OCI-LY7 (cell line): ENCODE measurements at regions not wholly inside any gene's neighbourhood (a gene's known extent, or its start where the extent isn't known, plus 50 kb on each side); places are given as distances from the start of the nearest gene placed in this dataset.

Source experiments
- BruUV-seq: library from RNA; stranded (reverse); fragments of 400-500 nt; replicated peaks from 2 replicates; lab custom pipeline; 2021; lab: Mats Ljungman, UMichigan
- CTCF ChIA-PET: fragments of 300-600 bp; sonication (Branson Sonifier 250); formaldehyde crosslinking; loops from one replicate; lab custom pipeline; 2022; ENCODE audit warnings: antibody characterized with exemption; ENCODE audit not compliant: unreplicated experiment; lab: Charles Lee
- POLR2A ChIA-PET: fragments of 300-600 bp; sonication (Branson Sonifier 250); formaldehyde crosslinking; loops from one replicate; lab custom pipeline; 2022; ENCODE audit warnings: antibody characterized with exemption; lab: Charles Lee
- DNase-seq: peaks from one replicate; pipeline ENCODE4 v3.0.0-alpha.2; 2015; ENCODE audit warnings: low spot score
- H2AFZ ChIP-seq: fragments of 200-600 bp; sonication (generic), shearing (Covaris generic); 2 replicates; pipeline ENCODE4 v1.6.1; 2014; ENCODE audit warnings: mild to moderate bottlenecking, antibody characterized with exemption, low read length, moderate library complexity
- H3K27ac ChIP-seq: fragments of 200-600 bp; sonication (generic); 2 replicates; pipeline ENCODE4 v1.5.1; 2014; ENCODE audit warnings: mixed run types, low read depth, mild to moderate bottlenecking, moderate library complexity, low read length, inconsistent platforms; ENCODE audit not compliant: poor library complexity, severe bottlenecking
- H3K36me3 ChIP-seq: fragments of 200-600 bp; sonication (generic); 2 replicates; pipeline ENCODE4 v1.6.1; 2014; ENCODE audit warnings: mild to moderate bottlenecking, antibody characterized with exemption, low read length, moderate library complexity, mixed read lengths; ENCODE audit not compliant: insufficient read depth
- H3K4me1 ChIP-seq: fragments of 200-600 bp; sonication (generic); 2 replicates; pipeline ENCODE4 v1.5.1; 2014; ENCODE audit warnings: mild to moderate bottlenecking, low read length; ENCODE audit not compliant: insufficient read depth, poor library complexity, severe bottlenecking
- H3K4me2 ChIP-seq: fragments of 200-600 bp; sonication (generic); 2 replicates; pipeline ENCODE4 v1.6.1; 2014; ENCODE audit warnings: mild to moderate bottlenecking, low read length
- H3K4me3 ChIP-seq: fragments of 200-600 bp; sonication (generic); 2 replicates; pipeline ENCODE4 v1.5.1; 2014; ENCODE audit warnings: mild to moderate bottlenecking, low read depth, low read length; ENCODE audit not compliant: poor library complexity, severe bottlenecking
- H3K79me2 ChIP-seq: fragments of 200-600 bp; sonication (generic); 2 replicates; pipeline ENCODE4 v1.6.1; 2016; ENCODE audit warnings: low read depth, mild to moderate bottlenecking, low read length, moderate library complexity, mixed read lengths; ENCODE audit not compliant: insufficient read depth
- H3K9me2 ChIP-seq: fragments of 200-600 bp; sonication (generic); 2 replicates; pipeline ENCODE4 v1.6.1; 2016; ENCODE audit warnings: mild to moderate bottlenecking, low read length, mixed read lengths; ENCODE audit not compliant: insufficient read depth
- H3K9me3 ChIP-seq: fragments of 200-600 bp; sonication (generic); 2 replicates; pipeline ENCODE4 v1.6.1; 2014; ENCODE audit warnings: mild to moderate bottlenecking, mixed run types, low read length, mixed read lengths
- H4K20me1 ChIP-seq: fragments of 200-600 bp; sonication (generic); 2 replicates; pipeline ENCODE4 v1.6.1; 2014; ENCODE audit warnings: mild to moderate bottlenecking, antibody characterized with exemption, low read length, moderate library complexity, mixed read lengths; ENCODE audit not compliant: insufficient read depth
- EZH2phosphoT487 ChIP-seq: fragments of 200-600 bp; sonication (generic); IDR thresholded peaks from 2 replicates; pipeline ENCODE4 v1.6.1; 2018; ENCODE audit warnings: low read depth, borderline replicate concordance, mild to moderate bottlenecking, mixed run types, antibody characterized with exemption, low read length, moderate library complexity, mixed read lengths
- intact Hi-C: fragments of 100-400 bp; cut with micrococcal nuclease; formaldehyde crosslinking; loops from one replicate; pipeline ENCODE4 v1.10.0; 2022; ENCODE audit not compliant: unreplicated experiment
- TF ChIP-seq, protein P1 (sequence below): fragments of 200-600 bp; sonication (generic); conservative IDR thresholded peaks from 2 replicates; pipeline ENCODE4 v1.5.1; 2014; ENCODE audit warnings: mild to moderate bottlenecking, antibody characterized with exemption, low read length, moderate library complexity, mixed read lengths

DNA sequence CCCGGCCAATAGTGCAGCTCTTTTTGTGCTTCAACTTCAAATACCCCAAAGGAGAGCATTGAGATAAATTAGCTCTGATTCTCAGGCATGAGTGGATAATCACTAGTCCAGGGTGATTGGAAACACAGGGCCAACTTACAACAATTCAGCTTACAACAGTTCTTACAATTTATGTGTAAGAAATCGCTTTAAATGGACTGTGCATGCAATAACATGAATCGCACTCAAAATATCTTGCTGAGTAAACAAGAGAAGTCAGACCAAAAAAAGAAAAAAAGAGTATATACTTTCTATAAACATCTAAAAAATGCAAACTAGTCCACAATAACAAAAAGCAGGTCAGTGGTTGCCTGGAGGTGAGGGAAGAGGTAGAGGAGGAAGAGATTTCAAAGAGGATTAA is 150.6 kb upstream of the EDIL3 start:
- Histone ChIP-seq H3K36me3 (no peaks in the 10 kb centered on the region), H2AFZ (no peak overlapping the region), H3K4me3 (no peak overlapping the region), H3K79me2 (no peaks in the 10 kb centered on the region), H3K9me2 (no peaks in the 10 kb centered on the region), H3K4me1 (no peaks in the 10 kb centered on the region), H3K4me2 (no peak overlapping the region), H3K27ac (no peak overlapping the region), H3K9me3 (no peaks in the 10 kb centered on the region), H4K20me1 (no peaks in the 10 kb centered on the region)
- POLR2A ChIA-PET, result interaction anchor here (0.6 to 0.8 kb wide), 2 partner anchors 16 to 126 kb away, joined by 3 read pairs; no protein-coding TSS in a partner anchor
- CTCF ChIA-PET, result no interaction called here
- DNase-seq, result no peak
- TF ChIP-seq, protein P1, sequence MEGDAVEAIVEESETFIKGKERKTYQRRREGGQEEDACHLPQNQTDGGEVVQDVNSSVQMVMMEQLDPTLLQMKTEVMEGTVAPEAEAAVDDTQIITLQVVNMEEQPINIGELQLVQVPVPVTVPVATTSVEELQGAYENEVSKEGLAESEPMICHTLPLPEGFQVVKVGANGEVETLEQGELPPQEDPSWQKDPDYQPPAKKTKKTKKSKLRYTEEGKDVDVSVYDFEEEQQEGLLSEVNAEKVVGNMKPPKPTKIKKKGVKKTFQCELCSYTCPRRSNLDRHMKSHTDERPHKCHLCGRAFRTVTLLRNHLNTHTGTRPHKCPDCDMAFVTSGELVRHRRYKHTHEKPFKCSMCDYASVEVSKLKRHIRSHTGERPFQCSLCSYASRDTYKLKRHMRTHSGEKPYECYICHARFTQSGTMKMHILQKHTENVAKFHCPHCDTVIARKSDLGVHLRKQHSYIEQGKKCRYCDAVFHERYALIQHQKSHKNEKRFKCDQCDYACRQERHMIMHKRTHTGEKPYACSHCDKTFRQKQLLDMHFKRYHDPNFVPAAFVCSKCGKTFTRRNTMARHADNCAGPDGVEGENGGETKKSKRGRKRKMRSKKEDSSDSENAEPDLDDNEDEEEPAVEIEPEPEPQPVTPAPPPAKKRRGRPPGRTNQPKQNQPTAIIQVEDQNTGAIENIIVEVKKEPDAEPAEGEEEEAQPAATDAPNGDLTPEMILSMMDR, result no peak
- TF ChIP-seq EZH2phosphoT487, result no peak
- no TSS peak for BruUV-seq
- intact Hi-C loops, result no loop called here

DNA sequence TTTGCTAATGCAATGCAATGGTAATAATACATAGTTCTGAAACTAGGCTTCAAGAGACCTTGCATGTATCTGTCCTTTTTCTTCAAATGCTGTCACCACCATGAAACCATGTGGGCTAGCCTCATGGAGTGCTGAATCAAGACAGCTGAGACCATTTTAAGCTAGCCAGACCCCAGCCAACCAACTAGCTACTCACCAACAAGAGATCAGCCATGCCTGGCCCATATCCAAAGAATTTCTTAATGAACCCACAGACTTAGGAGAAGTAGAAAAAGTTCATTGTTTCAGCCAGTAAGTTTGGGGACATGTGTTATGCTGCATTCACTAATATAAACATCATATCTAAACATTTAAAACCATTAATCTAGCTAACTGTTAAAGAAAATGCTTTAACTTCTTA is 139.8 kb upstream of the EDIL3 start:
- Histone ChIP-seq H3K27ac (no peak overlapping the region), H3K4me1 (no peaks in the 10 kb centered on the region), H3K36me3 (no peaks in the 10 kb centered on the region), H3K9me2 (no peaks in the 10 kb centered on the region), H3K79me2 (no peaks in the 10 kb centered on the region), H4K20me1 (no peaks in the 10 kb centered on the region), H3K4me3 (no peak overlapping the region), H3K4me2 (no peak overlapping the region), H3K9me3 (no peaks in the 10 kb centered on the region), H2AFZ (no peak overlapping the region)
- no TSS peak for BruUV-seq
- ChIA-PET POLR2A (interaction anchor here (0.9 kb wide), 1 partner anchor 14 kb away, joined by 3 read pairs; no protein-coding TSS in a partner anchor), CTCF (no interaction called here)
- no peak for DNase-seq
- no peak for TF ChIP-seq EZH2phosphoT487
- TF ChIP-seq, protein P1, result no peak
- intact Hi-C loops, result no loop called here

DNA sequence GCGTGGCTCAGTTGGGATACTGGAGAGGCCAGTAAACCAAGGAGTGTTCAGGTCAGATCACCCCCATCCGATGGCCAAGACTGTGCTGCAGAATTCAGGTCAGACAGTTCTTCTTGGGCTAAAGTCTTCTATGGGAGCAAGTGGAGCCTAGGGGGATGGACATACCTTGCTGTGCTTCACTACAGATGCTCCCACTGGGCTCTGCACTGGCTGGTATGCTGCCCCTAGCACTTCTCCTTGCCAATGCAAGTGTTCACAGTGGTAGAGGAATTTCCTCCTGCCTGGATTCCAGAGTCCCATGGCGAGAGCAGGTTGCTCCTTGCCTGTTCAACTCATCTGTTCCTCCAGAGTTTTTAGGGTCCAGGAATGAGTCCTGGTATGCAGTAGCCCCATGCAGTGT is 134.2 kb upstream of the EDIL3 start:
- Histone ChIP-seq H4K20me1 (no peaks in the 10 kb centered on the region), H3K79me2 (no peaks in the 10 kb centered on the region), H3K9me2 (no peaks in the 10 kb centered on the region), H3K9me3 (no peaks in the 10 kb centered on the region), H3K36me3 (no peaks in the 10 kb centered on the region), H3K4me1 (no peaks in the 10 kb centered on the region), H3K4me3 (no peak overlapping the region), H3K27ac (no peak overlapping the region), H2AFZ (no peak overlapping the region), H3K4me2 (no peak overlapping the region)
- ChIA-PET CTCF (no interaction called here), POLR2A (no interaction called here)
- BruUV-seq, result no TSS peak
- TF ChIP-seq EZH2phosphoT487, result no peak
- TF ChIP-seq, protein P1, result no peak
- intact Hi-C loops, result no loop called here
- no peak for DNase-seq
